GM12872 (cell line): ENCODE measurements at regions not wholly inside any gene's neighbourhood (a gene's known extent, or its start where the extent isn't known, plus 50 kb on each side); places are given as distances from the start of the nearest gene placed in this dataset.

Source experiments
- CTCF ChIP-seq: IDR thresholded peaks from 3 replicates; pipeline ENCODE4 v1.5.1; 2011; ENCODE audit warnings: low read depth, mild to moderate bottlenecking, low read length, moderate library complexity; ENCODE audit not compliant: insufficient read depth

- TF ChIP-seq CTCF, result no peak
Observed at GRCh38 chr5:104187656-104188055, 625.1 kb upstream of the NUDT12 start.

DNA sequence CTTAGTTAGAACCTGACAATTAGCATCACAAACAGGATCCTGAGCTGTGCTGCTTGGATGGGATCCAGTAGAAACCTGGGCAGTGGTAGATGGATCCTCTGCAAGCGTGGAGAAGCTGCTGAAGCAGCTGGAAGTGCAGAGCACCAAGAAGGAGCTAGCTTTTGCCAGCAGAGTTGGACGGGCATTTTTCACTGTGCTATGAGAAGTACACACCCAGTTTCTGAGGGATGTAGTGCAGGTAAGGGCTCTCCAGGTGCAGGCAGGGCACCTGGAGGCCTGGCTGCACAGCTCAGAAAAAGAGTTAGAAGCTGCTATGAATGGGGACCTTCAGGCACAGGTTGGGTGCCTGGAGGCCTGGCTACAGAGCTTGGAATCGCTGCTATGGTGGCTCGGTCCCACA, 623.9 kb upstream of the NUDT12 start:
- TF ChIP-seq CTCF, result no peak

- TF ChIP-seq CTCF, result no peak
Observed at GRCh38 chr5:104186100-104186499, 623.5 kb upstream of the NUDT12 start.

GRCh38 chr5:104184264-104184663, 621.7 kb upstream of the NUDT12 start:
- no peak for TF ChIP-seq CTCF

GRCh38 chr5:104178829-104179456, 616.4 kb upstream of the NUDT12 start:
- TF ChIP-seq CTCF, result peak; percentile 60

GRCh38 chr5:104178066-104178465, 615.5 kb upstream of the NUDT12 start:
- TF ChIP-seq CTCF, result no peak

DNA sequence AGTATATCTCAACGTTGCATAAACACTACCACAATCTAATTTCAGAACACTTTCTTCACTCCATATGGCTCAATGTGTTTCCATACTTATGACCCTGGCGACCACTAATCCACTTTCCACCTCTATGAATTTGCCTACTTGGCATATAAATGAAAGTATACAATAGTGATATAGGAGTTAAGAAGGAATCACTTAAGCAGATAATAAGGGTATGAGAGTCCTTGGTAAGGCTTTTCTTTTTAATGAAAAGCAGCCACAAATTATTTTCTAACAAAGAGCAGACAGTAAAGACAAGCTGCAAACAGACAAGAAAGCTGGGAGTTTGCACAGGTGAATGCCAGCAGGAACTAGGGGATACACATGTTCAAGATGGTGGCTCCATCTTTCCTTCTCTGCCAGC, 615.1 kb upstream of the NUDT12 start:
- no peak for TF ChIP-seq CTCF

DNA sequence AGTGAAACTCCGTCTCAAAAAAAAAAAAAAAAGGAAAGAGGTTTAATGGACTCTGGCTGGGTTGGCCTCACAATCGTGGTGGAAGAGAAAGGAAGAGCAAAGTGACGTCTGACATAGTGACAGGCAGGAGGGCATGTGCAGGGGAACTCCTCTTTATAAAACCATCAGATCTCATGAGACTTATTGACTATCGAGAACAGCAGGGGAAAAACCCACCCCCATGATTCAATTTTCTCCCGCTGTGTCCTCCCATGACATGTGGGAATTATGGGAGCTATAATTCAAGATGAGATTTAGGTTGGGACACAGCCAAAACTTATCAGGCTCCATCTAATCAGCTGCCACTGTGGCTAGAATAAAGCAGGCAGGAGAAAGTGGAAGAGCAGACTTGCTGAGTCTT, 610.4 kb upstream of the NUDT12 start:
- no peak for TF ChIP-seq CTCF
